ENCODE measurements at regions not wholly inside any gene's neighbourhood (a gene's known extent, or its start where the extent isn't known, plus 50 kb on each side); places are given as distances from the start of the nearest gene placed in this dataset.

- H3K4me1 Mint-ChIP-seq = peaks cover under 1% of the 10 kb centered on the region
- H3K4me3 Mint-ChIP-seq = no peak overlapping the region
- H3K27me3 Mint-ChIP-seq = peaks cover 19% of the 10 kb centered on the region
- H3K27ac Mint-ChIP-seq = no peak overlapping the region
- no peak for DNase-seq
- peaks cover 20% of the 10 kb centered on the region for H3K9me3 Mint-ChIP-seq
- peaks cover 2% of the 10 kb centered on the region for H3K36me3 Mint-ChIP-seq
Measured at GRCh38 chr4:154067786-154068185, 278.9 kb upstream of the SFRP2 start.

DNA sequence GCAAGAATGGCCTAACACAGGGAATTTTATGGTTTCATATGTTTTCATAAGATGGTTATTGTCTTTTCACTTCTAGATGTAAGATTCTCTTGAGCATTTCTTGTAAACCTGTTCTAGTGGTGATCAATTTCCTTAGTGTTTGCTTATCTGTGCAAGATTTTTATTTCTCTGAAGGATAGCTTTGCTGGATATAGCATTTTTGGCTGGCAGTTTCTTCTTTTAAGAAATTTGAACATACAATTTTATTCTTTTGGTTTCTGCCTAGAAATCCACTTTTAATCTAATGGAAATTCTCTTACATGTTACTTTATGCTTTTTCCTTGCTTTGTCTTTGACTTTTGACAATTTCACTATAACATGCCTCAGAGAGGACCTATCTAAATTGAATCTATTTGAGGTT is 276.5 kb upstream of the SFRP2 start:
- Mint-ChIP-seq H3K4me1 (no peaks in the 10 kb centered on the region), H3K36me3 (peaks cover 2% of the 10 kb centered on the region), H3K9me3 (peaks cover 14% of the 10 kb centered on the region), H3K27me3 (peaks cover 19% of the 10 kb centered on the region), H3K4me3 (no peak overlapping the region), H3K27ac (no peak overlapping the region)
- no peak for DNase-seq

DNA sequence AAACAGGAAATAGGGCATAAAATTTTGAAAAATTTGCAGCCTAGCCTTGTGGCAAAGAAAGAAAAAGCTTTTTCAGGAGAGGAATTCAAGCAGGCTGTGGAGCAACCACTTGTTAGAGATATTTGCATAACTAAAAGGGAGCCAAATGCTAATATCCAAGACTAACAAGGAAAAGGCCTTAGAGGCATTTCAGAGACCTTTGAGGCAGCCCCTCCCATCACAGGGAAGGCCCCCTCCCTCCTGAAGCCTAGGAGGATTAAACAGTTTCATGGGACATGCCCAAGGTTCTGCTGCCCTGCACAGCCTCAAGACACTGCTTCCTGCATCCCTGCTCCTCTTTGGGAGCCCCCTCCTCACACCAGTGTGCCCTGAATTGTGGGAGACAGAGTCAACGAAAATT is 275.4 kb upstream of the SFRP2 start:
- peaks cover 2% of the 10 kb centered on the region for H3K36me3 Mint-ChIP-seq
- DNase-seq = no peak
- no peaks in the 10 kb centered on the region for H3K4me1 Mint-ChIP-seq
- peaks cover 14% of the 10 kb centered on the region for H3K9me3 Mint-ChIP-seq
- no peak overlapping the region for H3K4me3 Mint-ChIP-seq
- peaks cover 10% of the 10 kb centered on the region for H3K27me3 Mint-ChIP-seq
- no peak overlapping the region for H3K27ac Mint-ChIP-seq

DNA sequence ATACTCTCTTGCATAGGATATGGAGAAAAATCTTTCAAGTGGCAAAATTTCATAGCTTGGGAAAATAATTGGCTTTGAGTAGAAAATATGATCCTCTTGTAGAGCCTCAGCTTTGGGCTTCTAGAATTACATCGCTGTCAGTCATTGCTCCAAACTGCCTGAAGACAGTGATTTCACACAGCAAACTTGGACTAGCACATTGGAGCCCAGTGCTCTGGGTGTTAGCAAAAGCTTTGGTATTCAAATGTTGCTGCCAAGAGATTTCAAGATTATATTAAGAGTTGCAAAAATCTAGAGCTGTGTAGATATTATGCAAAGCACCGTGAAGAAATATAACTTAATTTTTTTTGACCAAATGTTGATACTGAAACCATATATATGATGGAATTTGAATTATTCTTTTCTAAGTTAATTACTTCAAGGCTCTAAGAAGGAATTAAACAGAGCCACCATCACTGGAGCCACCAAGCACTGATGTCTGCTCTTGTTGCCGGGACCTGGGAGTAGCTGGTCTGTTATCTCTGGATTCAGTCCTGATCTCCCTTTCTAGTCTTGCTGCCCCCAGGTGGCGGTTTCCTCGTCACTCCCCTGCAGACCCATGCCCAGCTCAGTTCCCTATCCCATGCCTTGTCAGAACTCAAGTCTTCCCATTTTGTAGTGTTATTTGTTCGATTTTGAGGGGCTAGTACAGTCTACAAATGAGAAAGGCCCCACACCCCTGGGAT is 260.7 kb upstream of the SFRP2 start:
- H3K27ac Mint-ChIP-seq = no peak overlapping the region
- no peak for DNase-seq

DNA sequence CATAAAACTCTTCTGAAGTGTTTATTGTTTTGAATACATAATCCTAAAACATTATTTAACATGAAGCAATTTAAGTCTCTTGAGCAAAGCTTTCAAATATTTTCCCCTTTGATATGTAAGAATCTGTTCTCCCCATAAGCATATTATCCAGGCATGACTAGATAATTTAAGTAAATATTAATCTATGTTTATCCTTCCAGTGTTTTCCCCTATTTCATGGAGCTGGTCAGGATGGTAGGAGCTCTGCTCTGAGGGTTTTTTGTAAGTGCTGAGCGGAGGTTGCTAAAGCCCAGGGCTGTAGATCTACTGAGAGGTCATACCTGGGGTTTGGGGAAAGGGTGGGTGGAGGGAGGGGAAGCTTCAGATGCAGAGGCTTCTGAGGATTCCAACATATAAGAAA is 258.9 kb upstream of the SFRP2 start:
- Mint-ChIP-seq H3K9me3 (peaks cover 8% of the 10 kb centered on the region), H3K27me3 (peaks cover 17% of the 10 kb centered on the region), H3K27ac (no peak overlapping the region), H3K4me3 (no peak overlapping the region), H3K36me3 (no peaks in the 10 kb centered on the region), H3K4me1 (no peaks in the 10 kb centered on the region)
- DNase-seq = no peak

More for the DNA sequence above, 260.7 kb upstream of the SFRP2 start:
- H3K36me3 Mint-ChIP-seq = peaks cover 3% of the 10 kb centered on the region
- H3K9me3 Mint-ChIP-seq = peaks cover 23% of the 10 kb centered on the region
- H3K27me3 Mint-ChIP-seq = peaks cover 17% of the 10 kb centered on the region
- no peak overlapping the region for H3K4me3 Mint-ChIP-seq
- no peaks in the 10 kb centered on the region for H3K4me1 Mint-ChIP-seq

- H3K36me3 Mint-ChIP-seq = no peaks in the 10 kb centered on the region
- no peaks in the 10 kb centered on the region for H3K4me1 Mint-ChIP-seq
- no peaks in the 10 kb centered on the region for H3K9me3 Mint-ChIP-seq
- H3K27me3 Mint-ChIP-seq = peaks cover 13% of the 10 kb centered on the region
- H3K27ac Mint-ChIP-seq = no peak overlapping the region
- no peak overlapping the region for H3K4me3 Mint-ChIP-seq
- no peak for DNase-seq
Measured at GRCh38 chr4:154044742-154045485, 256.0 kb upstream of the SFRP2 start.

GRCh38 chr4:154044108-154044531 is 255.2 kb upstream of the SFRP2 start:
- H3K27ac Mint-ChIP-seq = no peak overlapping the region
- peaks cover 13% of the 10 kb centered on the region for H3K27me3 Mint-ChIP-seq
- H3K36me3 Mint-ChIP-seq = no peaks in the 10 kb centered on the region
- no peaks in the 10 kb centered on the region for H3K4me1 Mint-ChIP-seq
- H3K9me3 Mint-ChIP-seq = no peaks in the 10 kb centered on the region
- no peak overlapping the region for H3K4me3 Mint-ChIP-seq
- no peak for DNase-seq

DNA sequence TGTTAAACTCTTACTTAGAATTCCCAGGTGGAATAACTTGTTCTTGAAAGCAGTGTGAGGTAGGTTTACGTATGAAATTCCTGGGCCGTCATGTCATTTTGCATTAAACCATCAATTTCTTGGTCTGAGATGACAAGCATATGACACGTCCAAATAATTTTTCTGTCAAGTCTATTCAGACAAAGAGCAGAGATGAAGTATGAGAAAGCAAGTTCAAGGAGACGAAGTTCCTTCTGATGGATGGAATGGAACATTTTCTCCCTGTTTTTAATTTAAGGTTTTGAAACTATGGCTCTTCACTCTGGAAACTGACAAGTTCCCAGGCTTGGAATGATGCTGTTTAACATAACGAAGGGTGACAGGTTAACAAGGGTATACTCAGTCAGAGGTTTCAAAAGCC is 252.8 kb upstream of the SFRP2 start:
- no peak overlapping the region for H3K27ac Mint-ChIP-seq
- H3K9me3 Mint-ChIP-seq = no peaks in the 10 kb centered on the region
- DNase-seq = no peak
- no peaks in the 10 kb centered on the region for H3K36me3 Mint-ChIP-seq
- no peak overlapping the region for H3K4me3 Mint-ChIP-seq
- no peaks in the 10 kb centered on the region for H3K4me1 Mint-ChIP-seq
- peaks cover 22% of the 10 kb centered on the region for H3K27me3 Mint-ChIP-seq

DNA sequence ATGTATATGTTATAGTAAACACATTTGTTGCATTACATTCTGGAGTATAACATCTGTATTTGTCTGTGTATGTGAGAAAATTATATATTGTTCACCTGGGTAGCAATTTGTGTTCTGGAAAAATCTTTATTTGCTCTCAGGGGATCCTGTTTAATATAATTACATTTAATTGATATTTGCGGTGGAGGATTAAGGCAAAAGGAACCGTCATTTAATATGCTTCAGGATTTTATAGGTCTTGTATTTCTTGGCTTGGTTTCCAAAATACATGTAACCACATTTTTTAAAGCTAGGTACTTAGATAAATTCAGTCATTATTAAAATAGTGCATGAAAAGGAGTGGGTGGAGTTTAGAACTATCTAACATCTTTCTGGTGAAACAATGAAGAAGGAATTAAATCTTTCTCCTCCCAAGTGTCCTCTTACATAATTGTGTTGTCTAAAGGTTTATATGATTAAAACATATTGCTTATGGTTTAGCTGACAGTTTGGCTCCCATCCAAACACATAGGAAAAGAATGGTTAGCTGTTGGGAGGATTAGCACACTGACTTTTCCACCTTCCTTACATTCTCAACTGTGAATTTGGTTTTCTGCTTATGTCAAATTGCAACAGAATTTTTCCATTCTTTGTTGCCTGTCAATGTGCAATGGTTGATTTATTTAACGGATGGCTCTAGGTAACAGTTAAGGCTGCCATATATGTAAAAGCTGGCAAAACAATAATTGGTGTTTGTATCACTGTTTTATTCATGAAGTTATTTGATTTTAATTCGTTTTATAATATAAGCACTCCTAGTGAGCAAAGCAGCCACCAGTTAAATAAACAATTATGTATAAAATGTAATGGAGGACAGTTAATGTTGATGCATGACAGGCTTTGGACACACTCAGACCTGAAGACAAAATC is 250.8 kb upstream of the SFRP2 start:
- Mint-ChIP-seq H3K4me1 (no peaks in the 10 kb centered on the region), H3K4me3 (no peak overlapping the region), H3K27ac (no peak overlapping the region), H3K36me3 (no peaks in the 10 kb centered on the region), H3K9me3 (no peaks in the 10 kb centered on the region), H3K27me3 (peaks cover 23% of the 10 kb centered on the region)
- DNase-seq = no peak

DNA sequence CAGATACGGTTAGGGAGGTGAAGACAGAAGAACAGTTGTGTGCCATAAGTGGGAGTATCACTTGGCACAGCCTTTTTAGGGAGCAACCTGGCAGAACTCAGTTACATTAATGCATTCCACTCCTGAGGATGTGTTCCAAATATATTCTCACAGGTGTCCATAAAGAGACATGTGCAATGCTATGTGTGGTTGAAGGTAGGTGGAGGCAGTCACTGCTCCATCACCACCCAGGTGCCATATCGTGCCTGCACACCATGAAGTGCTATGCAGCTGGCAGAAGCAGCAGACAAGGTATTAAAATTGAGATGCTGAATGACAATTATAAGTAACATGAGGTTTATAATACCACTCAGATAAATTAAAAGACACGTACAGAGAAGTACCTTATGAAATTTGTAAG is 248.0 kb upstream of the SFRP2 start:
- Mint-ChIP-seq H3K27me3 (peaks cover 37% of the 10 kb centered on the region), H3K27ac (no peak overlapping the region), H3K4me1 (no peaks in the 10 kb centered on the region), H3K36me3 (no peaks in the 10 kb centered on the region), H3K9me3 (no peaks in the 10 kb centered on the region), H3K4me3 (no peak overlapping the region)
- DNase-seq = no peak

- Mint-ChIP-seq H3K27ac (no peak overlapping the region), H3K27me3 (peaks cover 39% of the 10 kb centered on the region), H3K4me1 (no peaks in the 10 kb centered on the region), H3K9me3 (no peaks in the 10 kb centered on the region), H3K36me3 (no peaks in the 10 kb centered on the region), H3K4me3 (no peak overlapping the region)
- no peak for DNase-seq
Measured at GRCh38 chr4:154035341-154035740, 246.5 kb upstream of the SFRP2 start.

GRCh38 chr4:154033921-154034320 is 245.0 kb upstream of the SFRP2 start:
- no peaks in the 10 kb centered on the region for H3K9me3 Mint-ChIP-seq
- H3K36me3 Mint-ChIP-seq = no peaks in the 10 kb centered on the region
- no peak for DNase-seq
- H3K4me3 Mint-ChIP-seq = no peak overlapping the region
- H3K27ac Mint-ChIP-seq = no peak overlapping the region
- peaks cover 45% of the 10 kb centered on the region for H3K27me3 Mint-ChIP-seq
- H3K4me1 Mint-ChIP-seq = no peaks in the 10 kb centered on the region

- Mint-ChIP-seq H3K4me1 (no peaks in the 10 kb centered on the region), H3K36me3 (no peaks in the 10 kb centered on the region), H3K27ac (no peak overlapping the region), H3K9me3 (no peaks in the 10 kb centered on the region), H3K4me3 (no peak overlapping the region), H3K27me3 (peaks cover 47% of the 10 kb centered on the region)
- no peak for DNase-seq
Measured at GRCh38 chr4:154032914-154033313, 244.0 kb upstream of the SFRP2 start.

- peaks cover 46% of the 10 kb centered on the region for H3K27me3 Mint-ChIP-seq
- DNase-seq = no peak
- no peaks in the 10 kb centered on the region for H3K9me3 Mint-ChIP-seq
- no peaks in the 10 kb centered on the region for H3K36me3 Mint-ChIP-seq
- H3K27ac Mint-ChIP-seq = no peak overlapping the region
- no peak overlapping the region for H3K4me3 Mint-ChIP-seq
- H3K4me1 Mint-ChIP-seq = no peaks in the 10 kb centered on the region
Measured at GRCh38 chr4:154030746-154031145, 241.9 kb upstream of the SFRP2 start.

DNA sequence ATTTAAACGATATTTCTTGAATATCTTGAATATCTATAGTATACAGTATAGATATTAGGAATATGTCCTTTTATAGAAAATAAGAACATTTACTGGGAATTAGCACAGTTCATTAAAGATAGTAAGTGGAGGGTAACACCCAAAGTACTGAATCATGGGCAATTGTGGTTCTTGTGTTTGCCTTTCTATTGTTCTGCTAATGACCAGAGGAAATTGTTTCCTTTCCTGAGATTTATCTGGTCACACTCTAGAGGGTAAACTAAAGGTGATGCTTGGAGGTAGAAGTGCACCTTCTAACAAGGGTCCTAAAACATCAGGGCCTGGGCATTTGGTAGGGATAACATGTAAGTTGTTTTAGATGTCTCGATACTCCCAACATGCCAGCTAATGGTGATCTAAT is 241.3 kb upstream of the SFRP2 start:
- no peaks in the 10 kb centered on the region for H3K4me1 Mint-ChIP-seq
- H3K27ac Mint-ChIP-seq = no peak overlapping the region
- DNase-seq = no peak
- no peaks in the 10 kb centered on the region for H3K9me3 Mint-ChIP-seq
- no peak overlapping the region for H3K4me3 Mint-ChIP-seq
- peaks cover 49% of the 10 kb centered on the region for H3K27me3 Mint-ChIP-seq
- no peaks in the 10 kb centered on the region for H3K36me3 Mint-ChIP-seq
